COR-L47 (cell line): ENCODE measurements at regions not wholly inside any gene's neighbourhood (a gene's known extent, or its start where the extent isn't known, plus 50 kb on each side); places are given as distances from the start of the nearest gene placed in this dataset.
"Not testable (repeated sequence)": the region's sequence is repeated elsewhere in the genome, so short reads cannot be mapped to it uniquely, and the experiment has no call there.

Source experiments
- DNase-seq: peaks from one replicate; lab custom pipeline; 2025; lab: John Stamatoyannopoulos, UW

- DNase-seq, result no peak
Observed at GRCh38 chr2:239745386-239746227, 279.5 kb downstream of the NDUFA10 start.

GRCh38 chr2:239744706-239745340 is 280.3 kb downstream of the NDUFA10 start:
- no peak for DNase-seq

- no peak for DNase-seq
Observed at GRCh38 chr2:239743206-239743605, 281.9 kb downstream of the NDUFA10 start.

- no peak for DNase-seq
Observed at GRCh38 chr2:239742377-239742776, 282.8 kb downstream of the NDUFA10 start.

GRCh38 chr2:239739206-239739605 is 285.9 kb downstream of the NDUFA10 start:
- DNase-seq, result no peak

GRCh38 chr2:239738159-239738558 is 287.0 kb downstream of the NDUFA10 start:
- DNase-seq, result no peak

- DNase-seq, result no peak
Observed at GRCh38 chr2:239737144-239737463, 288.0 kb downstream of the NDUFA10 start.

- no peak for DNase-seq
Observed at GRCh38 chr2:239736358-239737143, 288.6 kb downstream of the NDUFA10 start.

- DNase-seq, result no peak
Observed at GRCh38 chr2:239735829-239736357, 289.2 kb downstream of the NDUFA10 start.

- no peak for DNase-seq
Observed at GRCh38 chr2:239735131-239735828, 289.9 kb downstream of the NDUFA10 start.

- DNase-seq, result no peak
Observed at GRCh38 chr2:239734436-239735005, 290.6 kb downstream of the NDUFA10 start.

GRCh38 chr2:239732666-239733010 is 292.5 kb downstream of the NDUFA10 start:
- DNase-seq, result no peak

GRCh38 chr2:239731998-239732665 is 293.0 kb downstream of the NDUFA10 start:
- no peak for DNase-seq

GRCh38 chr2:239731422-239731821 is 293.7 kb downstream of the NDUFA10 start:
- no peak for DNase-seq

- DNase-seq, result no peak
Observed at GRCh38 chr2:239730897-239731296, 294.2 kb downstream of the NDUFA10 start.

GRCh38 chr2:239730567-239730882 is 294.6 kb downstream of the NDUFA10 start:
- not testable (repeated sequence) for DNase-seq

GRCh38 chr2:239729681-239730566 is 295.2 kb downstream of the NDUFA10 start:
- DNase-seq, result no peak

GRCh38 chr2:239729151-239729550 is 296.0 kb downstream of the NDUFA10 start:
- DNase-seq, result no peak

- DNase-seq, result no peak
Observed at GRCh38 chr2:239728751-239729150, 296.4 kb downstream of the NDUFA10 start.
